Epithelial cell of esophagus (primary cell): ENCODE measurements at regions not wholly inside any gene's neighbourhood (a gene's known extent, or its start where the extent isn't known, plus 50 kb on each side); places are given as distances from the start of the nearest gene placed in this dataset.

Experiments
- DNase-seq: peaks from one replicate; pipeline ENCODE4 v3.0.0; 2010; ENCODE audit warnings: low read depth
- H3K4me3 ChIP-seq: 2 replicates; pipeline ENCODE4 v1.5.1; 2011; ENCODE audit warnings: mild to moderate bottlenecking, low read length, control low read depth
- CTCF ChIP-seq: IDR thresholded peaks from 2 replicates; pipeline ENCODE4 v1.5.1; 2011; ENCODE audit warnings: low read depth, mild to moderate bottlenecking, low read length, control low read depth, inconsistent platforms; ENCODE audit not compliant: insufficient read depth; ENCODE audit errors: missing control alignments

GRCh38 chr2:147378403-147378802 lies 466.4 kb upstream of the ACVR2A start:
- DNase-seq, result no peak
- H3K4me3 ChIP-seq, result no peak overlapping the region
- no peak for TF ChIP-seq CTCF

GRCh38 chr2:147375073-147375472 lies 469.8 kb upstream of the ACVR2A start:
- no peak for TF ChIP-seq CTCF
- DNase-seq, result no peak
- no peak overlapping the region for H3K4me3 ChIP-seq

DNA sequence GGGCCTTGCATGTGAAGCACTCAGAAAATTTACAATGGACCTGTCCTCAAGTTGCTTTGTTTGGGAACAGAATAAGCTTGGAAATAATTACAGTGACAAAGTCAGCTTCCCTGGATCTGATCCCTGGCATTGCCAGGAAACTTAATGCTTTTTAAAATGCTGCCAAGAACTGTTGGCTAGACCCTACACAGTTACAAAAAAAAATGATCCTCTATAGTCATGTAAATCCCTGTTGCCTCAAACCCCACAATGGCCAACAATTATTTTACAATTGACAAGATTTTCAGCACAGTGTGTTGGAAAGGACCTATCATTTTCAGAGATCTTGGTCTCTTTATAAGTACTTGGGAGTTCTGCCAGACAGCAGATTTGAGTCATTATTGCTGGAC lies 470.4 kb upstream of the ACVR2A start:
- no peak for TF ChIP-seq CTCF
- DNase-seq, result no peak
- H3K4me3 ChIP-seq, result no peak overlapping the region

DNA sequence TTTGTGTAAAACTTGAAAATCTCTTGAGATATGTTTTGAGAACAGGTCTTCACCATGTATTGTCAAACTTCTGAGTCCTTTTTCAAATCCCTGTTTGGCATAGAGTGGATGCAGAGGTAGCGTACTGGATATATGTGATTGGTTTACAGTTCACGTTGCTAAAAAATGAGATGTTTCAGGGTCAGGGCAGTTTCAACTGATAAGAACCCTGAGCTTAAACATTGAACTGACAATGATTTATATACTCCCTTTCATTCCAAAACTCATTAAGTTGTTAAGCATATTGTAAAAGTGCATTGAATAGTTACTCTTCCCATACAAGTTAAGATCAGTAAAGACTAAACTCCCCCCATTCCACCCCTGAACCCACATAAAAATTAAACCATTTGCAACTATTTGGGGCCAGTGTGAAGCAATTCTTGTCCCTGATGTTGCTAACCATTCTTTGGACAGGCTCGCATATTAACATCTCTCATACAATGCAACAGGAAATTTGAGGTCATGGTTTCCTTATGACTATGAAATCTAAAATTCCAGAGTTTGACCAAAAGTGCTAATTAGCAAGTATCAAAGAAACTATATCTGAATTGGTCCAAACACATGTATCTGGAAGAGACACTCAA lies 470.9 kb upstream of the ACVR2A start:
- TF ChIP-seq CTCF, result no peak
- DNase-seq, result no peak
- H3K4me3 ChIP-seq, result no peak overlapping the region

DNA sequence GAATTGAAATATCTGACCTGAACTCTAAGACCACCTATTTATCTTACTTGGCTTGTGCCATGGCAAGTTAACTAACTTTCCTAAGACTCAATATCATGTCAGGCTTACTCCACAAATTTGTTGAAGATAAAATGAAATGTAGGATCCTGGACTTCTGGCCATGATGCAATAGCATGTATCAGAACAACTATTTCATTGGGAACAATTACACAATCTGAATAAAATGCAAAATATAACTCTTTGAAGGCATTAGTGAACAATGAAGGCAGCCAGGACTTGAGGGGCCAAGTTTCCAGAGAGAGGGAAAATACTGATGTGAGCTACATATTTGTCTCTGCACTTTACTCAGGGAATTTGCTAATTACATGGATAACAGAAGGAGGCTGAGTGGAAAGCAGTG lies 476.5 kb upstream of the ACVR2A start:
- no peak for DNase-seq
- no peak for TF ChIP-seq CTCF
- H3K4me3 ChIP-seq, result no peak overlapping the region

DNA sequence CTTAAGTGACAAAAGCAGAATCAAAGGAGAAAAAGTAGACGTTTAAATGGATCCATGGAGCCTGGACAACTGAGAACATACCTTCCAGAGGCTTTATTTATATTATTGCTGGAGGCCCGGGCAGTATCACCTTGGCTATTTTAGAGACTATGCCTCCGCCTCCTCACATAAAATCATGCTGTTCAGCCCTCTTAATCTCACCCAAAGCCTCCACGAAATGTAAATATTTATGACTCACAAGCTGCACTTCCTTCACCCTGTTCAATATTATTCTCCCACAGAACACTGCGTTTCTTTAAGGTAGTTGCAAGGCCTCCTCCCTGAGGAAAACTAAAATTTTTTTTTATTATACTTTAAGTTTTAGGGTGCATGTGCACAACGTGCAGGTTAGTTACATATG lies 478.6 kb upstream of the ACVR2A start:
- TF ChIP-seq CTCF, result no peak
- peak; percentile 6 for DNase-seq
- H3K4me3 ChIP-seq, result no peak overlapping the region

DNA sequence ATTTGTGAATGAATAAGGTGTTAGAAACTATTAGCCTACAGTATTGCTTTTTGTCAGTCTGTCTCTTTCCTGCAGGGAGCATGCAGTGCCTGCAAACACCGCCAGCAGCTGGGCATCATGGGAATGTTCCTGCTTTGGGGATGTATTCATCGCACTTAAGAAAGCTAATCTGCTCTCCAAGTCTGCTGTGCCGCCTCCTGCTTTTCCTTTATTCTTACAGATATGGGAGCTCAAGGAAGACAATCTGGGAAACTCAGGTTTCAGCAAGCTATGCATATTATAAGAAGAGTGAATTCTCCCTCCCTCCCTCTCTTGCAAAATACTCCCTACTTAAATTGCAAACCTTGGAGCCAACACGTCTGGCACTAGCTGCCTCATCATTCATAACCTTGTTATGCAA lies 479.2 kb upstream of the ACVR2A start:
- peak; percentile 16 for TF ChIP-seq CTCF
- no peak overlapping the region for H3K4me3 ChIP-seq
- no peak for DNase-seq
